ENCODE measurements at regions not wholly inside any gene's neighbourhood (a gene's known extent, or its start where the extent isn't known, plus 50 kb on each side); places are given as distances from the start of the nearest gene placed in this dataset.

- H3K9me3 ChIP-seq (ENCODE audit: control insufficient read depth, insufficient read depth, low read length), result no peaks in the 10 kb centered on the region
- H3K4me3 ChIP-seq (ENCODE audit: low read depth, low read length), result no peak overlapping the region
- TF ChIP-seq, protein P1, sequence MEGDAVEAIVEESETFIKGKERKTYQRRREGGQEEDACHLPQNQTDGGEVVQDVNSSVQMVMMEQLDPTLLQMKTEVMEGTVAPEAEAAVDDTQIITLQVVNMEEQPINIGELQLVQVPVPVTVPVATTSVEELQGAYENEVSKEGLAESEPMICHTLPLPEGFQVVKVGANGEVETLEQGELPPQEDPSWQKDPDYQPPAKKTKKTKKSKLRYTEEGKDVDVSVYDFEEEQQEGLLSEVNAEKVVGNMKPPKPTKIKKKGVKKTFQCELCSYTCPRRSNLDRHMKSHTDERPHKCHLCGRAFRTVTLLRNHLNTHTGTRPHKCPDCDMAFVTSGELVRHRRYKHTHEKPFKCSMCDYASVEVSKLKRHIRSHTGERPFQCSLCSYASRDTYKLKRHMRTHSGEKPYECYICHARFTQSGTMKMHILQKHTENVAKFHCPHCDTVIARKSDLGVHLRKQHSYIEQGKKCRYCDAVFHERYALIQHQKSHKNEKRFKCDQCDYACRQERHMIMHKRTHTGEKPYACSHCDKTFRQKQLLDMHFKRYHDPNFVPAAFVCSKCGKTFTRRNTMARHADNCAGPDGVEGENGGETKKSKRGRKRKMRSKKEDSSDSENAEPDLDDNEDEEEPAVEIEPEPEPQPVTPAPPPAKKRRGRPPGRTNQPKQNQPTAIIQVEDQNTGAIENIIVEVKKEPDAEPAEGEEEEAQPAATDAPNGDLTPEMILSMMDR (IDR thresholded peaks at IDR 0.05; ENCODE audit: low read depth, low read length), result no peak
- CTCF ChIA-PET, result no interaction called here
- no peaks in the 10 kb centered on the region for H3K27me3 ChIP-seq (ENCODE audit: control insufficient read depth, insufficient read depth, low read length)
- POLR2A ChIA-PET, result no interaction called here
- H3K27ac ChIP-seq (ENCODE audit: low read depth, low read length), result no peak overlapping the region
- DNase-seq (ENCODE audit: low read depth, low spot score), result no peak
Measured at GRCh38 chr20:60785301-60785700, 466.8 kb upstream of the CDH4 start.

- Histone ChIP-seq H3K27me3 (ENCODE audit: control insufficient read depth, insufficient read depth, low read length) (no peaks in the 10 kb centered on the region), H3K27ac (ENCODE audit: low read depth, low read length) (no peak overlapping the region), H3K4me3 (ENCODE audit: low read depth, low read length) (no peak overlapping the region), H3K9me3 (ENCODE audit: control insufficient read depth, insufficient read depth, low read length) (no peaks in the 10 kb centered on the region)
- TF ChIP-seq, protein P1 (IDR thresholded peaks at IDR 0.05; ENCODE audit: low read depth, low read length), result no peak
- DNase-seq (ENCODE audit: low read depth, low spot score), result no peak
- ChIA-PET POLR2A (no interaction called here), CTCF (no interaction called here)
Measured at GRCh38 chr20:60785785-60786184, 466.3 kb upstream of the CDH4 start.

DNA sequence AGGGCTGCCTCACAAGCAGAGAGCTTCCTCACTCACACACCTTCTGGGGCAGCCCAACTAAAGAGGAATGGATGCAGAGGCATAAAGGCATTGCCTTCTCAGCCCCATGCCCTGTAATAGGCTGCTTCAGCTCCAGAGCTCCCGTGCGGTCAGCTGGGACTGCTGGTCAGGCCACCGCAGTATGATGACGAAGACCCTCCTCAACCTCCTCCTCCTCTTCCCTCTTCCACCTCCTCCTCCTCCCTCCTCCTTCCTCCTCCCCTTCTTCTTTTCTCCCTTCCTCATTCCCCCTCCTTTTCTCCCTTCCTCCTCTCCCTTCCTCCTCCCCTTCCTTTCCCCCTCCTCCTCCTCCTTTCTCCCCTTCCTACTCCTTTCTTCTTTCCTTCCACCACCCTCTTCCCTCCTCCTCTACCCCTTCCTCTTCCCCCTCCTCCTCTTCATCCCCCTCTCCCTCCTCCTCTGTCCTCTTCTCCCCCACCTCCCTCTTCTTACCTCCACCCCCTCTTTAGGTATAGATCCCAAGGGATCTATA is 465.3 kb upstream of the CDH4 start:
- TF ChIP-seq, protein P1 (IDR thresholded peaks at IDR 0.05; ENCODE audit: low read depth, low read length), result no peak
- ChIA-PET POLR2A (no interaction called here), CTCF (no interaction called here)
- Histone ChIP-seq H3K9me3 (ENCODE audit: control insufficient read depth, insufficient read depth, low read length) (no peaks in the 10 kb centered on the region), H3K27ac (ENCODE audit: low read depth, low read length) (no peak overlapping the region), H3K27me3 (ENCODE audit: control insufficient read depth, insufficient read depth, low read length) (no peaks in the 10 kb centered on the region), H3K4me3 (ENCODE audit: low read depth, low read length) (no peak overlapping the region)
- DNase-seq (ENCODE audit: low read depth, low spot score), result no peak

GRCh38 chr20:60787276-60787675 is 464.8 kb upstream of the CDH4 start:
- Histone ChIP-seq H3K27ac (ENCODE audit: low read depth, low read length) (no peak overlapping the region), H3K27me3 (ENCODE audit: control insufficient read depth, insufficient read depth, low read length) (no peaks in the 10 kb centered on the region), H3K4me3 (ENCODE audit: low read depth, low read length) (no peak overlapping the region), H3K9me3 (ENCODE audit: control insufficient read depth, insufficient read depth, low read length) (no peaks in the 10 kb centered on the region)
- no peak for DNase-seq (ENCODE audit: low read depth, low spot score)
- CTCF ChIA-PET, result no interaction called here
- TF ChIP-seq, protein P1 (IDR thresholded peaks at IDR 0.05; ENCODE audit: low read depth, low read length), result no peak
- POLR2A ChIA-PET, result no interaction called here

DNA sequence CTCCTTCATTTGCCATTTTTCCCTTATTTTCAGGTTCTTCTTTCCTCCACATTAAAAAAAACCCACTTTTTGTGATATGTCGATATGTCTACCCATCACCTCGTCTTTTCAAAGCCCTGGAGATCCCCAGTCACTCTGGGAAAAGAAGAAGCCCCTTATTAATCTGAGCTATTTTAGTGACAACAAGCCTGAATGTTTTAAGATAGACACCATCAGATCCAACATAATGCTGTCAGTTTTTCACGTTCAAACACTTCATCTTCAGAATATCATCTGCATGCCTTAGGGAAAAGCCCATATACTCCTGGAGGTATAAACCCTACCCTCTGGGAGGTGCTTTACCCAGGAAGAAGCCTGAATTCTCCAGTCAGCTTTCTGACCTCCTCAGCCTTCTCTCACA is 464.0 kb upstream of the CDH4 start:
- TF ChIP-seq, protein P1 (IDR thresholded peaks at IDR 0.05; ENCODE audit: low read depth, low read length), result no peak
- Histone ChIP-seq H3K27ac (ENCODE audit: low read depth, low read length) (no peak overlapping the region), H3K27me3 (ENCODE audit: control insufficient read depth, insufficient read depth, low read length) (no peaks in the 10 kb centered on the region), H3K9me3 (ENCODE audit: control insufficient read depth, insufficient read depth, low read length) (no peaks in the 10 kb centered on the region; the same call in 1 of the 2 replicates), H3K4me3 (ENCODE audit: low read depth, low read length) (no peak overlapping the region)
- DNase-seq (ENCODE audit: low read depth, low spot score), result no peak
- CTCF ChIA-PET, result no interaction called here
- POLR2A ChIA-PET, result no interaction called here

All from AG04450 (cell line).